K562 (cell line): ENCODE measurements at regions not wholly inside any gene's neighbourhood (a gene's known extent, or its start where the extent isn't known, plus 50 kb on each side); places are given as distances from the start of the nearest gene placed in this dataset.

ENCODE experiments used
- ATAC-seq: fragments of 200-7000 bp; cut with Tn5 transposase; 3 replicates; pipeline ENCODE4 v1.9.1; 2020; ENCODE audit warnings: moderate library complexity
- BruUV-seq: library from RNA; stranded (reverse); fragments of 400-500 nt; replicated peaks from 2 replicates; lab custom pipeline; 2021; lab: Mats Ljungman, UMichigan
- CTCF ChIA-PET: fragments of 300-600 bp; formaldehyde crosslinking; extraction: SDS; loops from one replicate; lab custom pipeline; 2021; ENCODE audit warnings: low intra/inter-chr PET ratio; lab: Yijun Ruan, JAX
- POLR2A ChIA-PET: fragments of 300-600, 350-650 bp; sonication (Branson Sonifier 250); formaldehyde crosslinking; extraction: SDS; loops from one replicate; lab custom pipeline; 2021; ENCODE audit warnings: antibody characterized with exemption, inconsistent platforms; lab: Yijun Ruan, JAX
- DNase-seq, 4 experiments: peaks; one replicate each; pipeline versions ENCODE4 v3.0.0 to v3.0.0-alpha.2; 2011 to 2018; ENCODE audit warnings: low spot score in 3 of 4, mixed read lengths in 3 of 4; ENCODE audit errors: extremely low read depth in 1 of 4
- FAIRE-seq: peaks from 2 replicates; lab custom pipeline; 2011; peaks lifted over from hg19 to GRCh38; lab: Jason Lieb, UNC
- H2AFZ ChIP-seq: 2 replicates; pipeline ENCODE4 v1.6.0; 2011; ENCODE audit warnings: low read depth, low read length, control low read depth, inconsistent platforms
- H3K27ac ChIP-seq: fragments of 200-600 bp; 3 replicates; pipeline ENCODE4 v1.8.0; 2011; ENCODE audit warnings: low read depth, mild to moderate bottlenecking, control low read depth, inconsistent platforms, low read length, moderate library complexity, mixed read lengths; ENCODE audit errors: extremely low read depth
- H3K27me3 ChIP-seq, 2 experiments: fragments of 300-600 bp in 1 of 2; 2 replicates in 1 of 2; 3 replicates in 1 of 2; pipeline versions ENCODE4 v1.6.0 to v1.8.0; 2011; ENCODE audit warnings: inconsistent platforms in 2 of 2, low read length in 2 of 2, mild to moderate bottlenecking in 1 of 2, mixed read lengths in 1 of 2, moderate library complexity in 1 of 2; ENCODE audit not compliant: control insufficient read depth in 2 of 2, insufficient read depth in 2 of 2
- H3K36me3 ChIP-seq: fragments of 300-600 bp; 3 replicates; pipeline ENCODE4 v1.8.0; 2011; ENCODE audit warnings: mild to moderate bottlenecking, low read length, inconsistent platforms; ENCODE audit not compliant: control insufficient read depth, insufficient read depth
- H3K4me1 ChIP-seq, 2 experiments: fragments of 200-600 bp in 1 of 2; replicated peaks in 1 of 2; 2 replicates in 1 of 2; 3 replicates in 1 of 2; pipeline versions ENCODE4 v1.5.1 to v1.8.0; 2011; ENCODE audit warnings: inconsistent platforms in 2 of 2, low read length in 2 of 2, mild to moderate bottlenecking in 1 of 2, mixed read lengths in 1 of 2, moderate library complexity in 1 of 2; ENCODE audit not compliant: control insufficient read depth in 2 of 2, insufficient read depth in 2 of 2
- H3K4me2 ChIP-seq: 2 replicates; pipeline ENCODE4 v1.6.1; 2011; ENCODE audit warnings: low read length, control low read depth, inconsistent platforms, mixed read lengths; ENCODE audit not compliant: insufficient read depth
- H3K4me3 ChIP-seq: fragments of 200-600 bp; sonication (generic), shearing (Covaris generic); 2 replicates; pipeline ENCODE4 v1.5.1; 2016; ENCODE audit warnings: control low read depth, inconsistent platforms
- H3K79me2 ChIP-seq: fragments of 200-600 bp; 3 replicates; pipeline ENCODE4 v1.8.0; 2011; ENCODE audit warnings: low read length, inconsistent platforms; ENCODE audit not compliant: control insufficient read depth, insufficient read depth
- H3K9ac ChIP-seq, 2 experiments: 2 replicates each; pipeline versions ENCODE4 v1.6.0 to v1.6.1; 2011; ENCODE audit warnings: low read depth in 2 of 2, low read length in 2 of 2, control low read depth in 1 of 2, inconsistent platforms in 1 of 2, mild to moderate bottlenecking in 1 of 2, mixed read lengths in 1 of 2; ENCODE audit not compliant: insufficient read depth in 1 of 2
- H3K9me1 ChIP-seq: one replicate; pipeline ENCODE4 v1.6.0; 2011; ENCODE audit warnings: inconsistent platforms, mild to moderate bottlenecking, low read length, moderate library complexity; ENCODE audit not compliant: control insufficient read depth, insufficient read depth
- H3K9me3 ChIP-seq: replicated peaks from 2 replicates; pipeline ENCODE4 v1.5.1; 2011; ENCODE audit warnings: low read depth, low read length, inconsistent platforms; ENCODE audit not compliant: control insufficient read depth, insufficient read depth
- H4K20me1 ChIP-seq: replicated peaks from 2 replicates; pipeline ENCODE4 v1.6.1; 2011; ENCODE audit warnings: low read length, inconsistent platforms, mixed read lengths; ENCODE audit not compliant: control insufficient read depth, insufficient read depth
- ARHGAP35 ChIP-seq: fragments of 450-650 bp; IDR thresholded peaks from 2 replicates; pipeline ENCODE4 v1.6.1; 2018; ENCODE audit not compliant: partially characterized antibody
- BCL6 ChIP-seq: fragments of 250-450 bp; sonication (Bioruptor Pico); IDR thresholded peaks from 2 replicates; pipeline ENCODE4 v1.4.0; 2020
- CBX2 ChIP-seq: fragments of 200-600 bp; sonication (generic); IDR thresholded peaks from one replicate; pipeline ENCODE4 v1.6.1; 2012; ENCODE audit warnings: mild to moderate bottlenecking, low read length, inconsistent platforms; ENCODE audit not compliant: insufficient read depth, poor library complexity, severe bottlenecking
- IRF9 ChIP-seq: fragments of 450-650 bp; IDR thresholded peaks from 2 replicates; pipeline ENCODE4 v1.6.1; 2016; ENCODE audit warnings: missing biosample characterization, missing genetic modification characterization
- KAT2B ChIP-seq: IDR thresholded peaks from one replicate; pipeline ENCODE4 v1.6.1; 2012; ENCODE audit warnings: low read depth, mild to moderate bottlenecking, control low read depth, inconsistent platforms, low read length, moderate library complexity
- KAT7 ChIP-seq: sonication (generic); formaldehyde crosslinking; IDR thresholded peaks from 2 replicates; pipeline ENCODE4 v1.8.0; 2022; ENCODE audit warnings: missing genetic modification reagents, mild to moderate bottlenecking, borderline replicate concordance
- PATZ1 ChIP-seq: fragments of 250-450 bp; sonication (Bioruptor Pico); IDR thresholded peaks from 2 replicates; pipeline ENCODE4 v1.5.0; 2020; ENCODE audit warnings: mild to moderate bottlenecking, borderline replicate concordance
- TGIF2 ChIP-seq: sonication (generic); formaldehyde crosslinking; IDR thresholded peaks from 2 replicates; pipeline ENCODE4 v1.8.1; 2022; ENCODE audit warnings: mild to moderate bottlenecking, missing genetic modification reagents, moderate library complexity
- THRAP3 ChIP-seq: fragments of 450-650 bp; IDR thresholded peaks from 2 replicates; pipeline ENCODE4 v1.6.1; 2016; ENCODE audit warnings: mild to moderate bottlenecking, inconsistent platforms, borderline replicate concordance
- ZBTB17 ChIP-seq: fragments of 450-650 bp; formaldehyde crosslinking; IDR thresholded peaks from 2 replicates; pipeline ENCODE4 v1.4.0; 2020; ENCODE audit warnings: mild to moderate bottlenecking
- WGBS: fragments of 100-300 bp; shearing (Covaris generic); methylation state at CpG from one replicate; pipeline ENCODE4 v1.1.6; 2016; ENCODE audit warnings: low coverage, mixed read lengths; ENCODE audit not compliant: insufficient coverage; ENCODE audit errors: missing lambda C conversion rate; 5-methylcytosine and 5-hydroxymethylcytosine counted together
- in situ Hi-C: fragments of 300-500 bp; cut with MboI; formaldehyde crosslinking; loops from 4 replicates; pipeline ENCODE4 v1.15.0; 2018; ENCODE audit warnings: inconsistent platforms, mixed read lengths
- intact Hi-C: fragments of 100-400 bp; cut with micrococcal nuclease; formaldehyde crosslinking; loops from 2 replicates; pipeline ENCODE4 v1.14.2; 2022

- Histone ChIP-seq H3K4me2 (no peak overlapping the region), H3K9me1 (no peaks in the 10 kb centered on the region), H3K27me3 (no peaks in the 10 kb centered on the region), H4K20me1 (no peaks in the 10 kb centered on the region), H3K4me1 (no peaks in the 10 kb centered on the region), H2AFZ (no peak overlapping the region), H3K36me3 (no peaks in the 10 kb centered on the region), H3K9ac (no peak overlapping the region), H3K9me3 (no peaks in the 10 kb centered on the region; the same call in 1 of the 2 replicates), H3K27ac (no peak overlapping the region), H3K4me3 (no peak overlapping the region), H3K79me2 (no peaks in the 10 kb centered on the region)
- 1% methylated on average over 8 of the region's 8 CpGs for WGBS
- ChIA-PET POLR2A (no interaction called here), CTCF (no interaction called here)
- TF ChIP-seq IRF9 (tag) (no peak), KAT2B (no peak), ARHGAP35 (no peak), ZBTB17 (CRISPR knock-in tag) (no peak), PATZ1 (CRISPR knock-in tag) (no peak), THRAP3 (no peak), CBX2 (no peak), KAT7 (no peak), BCL6 (CRISPR knock-in tag) (no peak), TGIF2 (CRISPR knock-in tag) (no peak)
- DNase-seq = no peak
- BruUV-seq = no TSS peak
- in situ Hi-C loops = no loop called here
- FAIRE-seq = no peak
- no peak for ATAC-seq
- intact Hi-C loops = no loop called here
These were observed 91.2 kb upstream of the XAGE2 start for GRCh38 chrX:52277666-52278065.
